Neural progenitor cell (in vitro differentiated cells): ENCODE measurements at regions not wholly inside any gene's neighbourhood (a gene's known extent, or its start where the extent isn't known, plus 50 kb on each side); places are given as distances from the start of the nearest gene placed in this dataset.

Source experiments
- DNase-seq: peaks from one replicate; pipeline ENCODE4 v3.0.0-alpha.2; 2016; ENCODE audit warnings: low spot score
- H2AFZ ChIP-seq: fragments of 200-600 bp; sonication (generic); replicated peaks from 2 replicates; pipeline ENCODE4 v1.6.1; 2016; ENCODE audit warnings: antibody characterized with exemption
- H3F3A ChIP-seq: fragments of 200-600 bp; sonication (generic); 2 replicates; pipeline ENCODE4 v1.6.1; 2016; ENCODE audit warnings: antibody characterized with exemption, low read depth
- H3K27ac ChIP-seq: fragments of 200-600 bp; sonication (generic); 2 replicates; pipeline ENCODE4 v1.5.1; 2016; ENCODE audit warnings: mild to moderate bottlenecking
- H3K27me3 ChIP-seq: fragments of 200-600 bp; sonication (generic); 2 replicates; pipeline ENCODE4 v1.6.1; 2016; ENCODE audit warnings: mild to moderate bottlenecking, moderate library complexity
- H3K36me3 ChIP-seq: fragments of 200-600 bp; sonication (generic); 2 replicates; pipeline ENCODE4 v1.5.1; 2016
- H3K4me1 ChIP-seq: fragments of 200-600 bp; sonication (generic); 2 replicates; pipeline ENCODE4 v1.6.1; 2016; ENCODE audit warnings: mixed run types
- H3K4me2 ChIP-seq: fragments of 200-600 bp; sonication (generic); 2 replicates; pipeline ENCODE4 v1.6.1; 2016
- H3K4me3 ChIP-seq: fragments of 200-600 bp; sonication (generic); 2 replicates; pipeline ENCODE4 v1.5.1; 2016
- H3K79me2 ChIP-seq: fragments of 200-600 bp; sonication (generic); 2 replicates; pipeline ENCODE4 v1.6.1; 2016; ENCODE audit warnings: low read depth
- H3K9ac ChIP-seq: fragments of 200-600 bp; sonication (generic); 2 replicates; pipeline ENCODE4 v1.6.1; 2016
- H3K9me3 ChIP-seq: fragments of 200-600 bp; sonication (generic); 2 replicates; pipeline ENCODE4 v1.5.1; 2016; ENCODE audit warnings: low read depth
- H4K20me1 ChIP-seq: fragments of 200-600 bp; sonication (generic); 2 replicates; pipeline ENCODE4 v1.6.1; 2016; ENCODE audit warnings: low read depth
- H3K27ac Mint-ChIP-seq: 3 replicates; pipeline ENCODE4 v1.8.0; 2021; ENCODE audit warnings: mixed read lengths
- H3K27me3 Mint-ChIP-seq: 2 replicates; pipeline ENCODE4 v1.8.0; 2022; ENCODE audit warnings: low read depth, mild to moderate bottlenecking, inconsistent platforms, moderate library complexity, mixed read lengths; ENCODE audit not compliant: insufficient read depth
- H3K36me3 Mint-ChIP-seq: 3 replicates; pipeline ENCODE4 v1.8.0; 2021; ENCODE audit warnings: mixed read lengths
- H3K4me1 Mint-ChIP-seq: 3 replicates; pipeline ENCODE4 v1.8.0; 2021; ENCODE audit warnings: mixed read lengths
- H3K4me3 Mint-ChIP-seq: 3 replicates; pipeline ENCODE4 v1.8.0; 2021; ENCODE audit warnings: mild to moderate bottlenecking, moderate library complexity, mixed read lengths
- H3K9me3 Mint-ChIP-seq: 3 replicates; pipeline ENCODE4 v1.8.0; 2020; ENCODE audit warnings: mixed read lengths
- CTCF ChIP-seq: fragments of 200-600 bp; sonication (generic); IDR thresholded peaks from 2 replicates; pipeline ENCODE4 v1.5.1; 2017; ENCODE audit warnings: antibody characterized with exemption, mild to moderate bottlenecking
- EZH2 ChIP-seq: fragments of 200-600 bp; sonication (generic); IDR thresholded peaks from 2 replicates; pipeline ENCODE4 v1.6.1; 2017; ENCODE audit warnings: antibody characterized with exemption, mild to moderate bottlenecking, moderate library complexity
- EZH2phosphoT487 ChIP-seq: fragments of 200-600 bp; sonication (generic); IDR thresholded peaks from 2 replicates; pipeline ENCODE4 v1.6.1; 2017; ENCODE audit warnings: antibody characterized with exemption

GRCh38 chr1:54490361-54491248 is 57.4 kb upstream of the ACOT11 start:
- Histone ChIP-seq H4K20me1 (peaks cover 8% of the 10 kb centered on the region), H3K4me3 (peak overlapping the region; percentile 30), H3F3A (peaks cover 34% of the 10 kb centered on the region), H3K27ac (no peak overlapping the region), H2AFZ (no peak overlapping the region), H3K9ac (no peak overlapping the region), H3K27me3 (peaks cover 21% of the 10 kb centered on the region), H3K36me3 (no peaks in the 10 kb centered on the region), H3K4me1 (peaks cover 27% of the 10 kb centered on the region), H3K4me2 (peak overlapping the region; percentile 73), H3K79me2 (no peaks in the 10 kb centered on the region), H3K9me3 (no peaks in the 10 kb centered on the region)
- peaks cover 39% of the 10 kb centered on the region for H3K4me1 Mint-ChIP-seq
- H3K36me3 Mint-ChIP-seq = no peaks in the 10 kb centered on the region
- H3K27ac Mint-ChIP-seq = peak overlapping the region; percentile 3
- H3K27me3 Mint-ChIP-seq = peaks cover 15% of the 10 kb centered on the region
- TF ChIP-seq EZH2 (no peak), EZH2phosphoT487 (no peak), CTCF (no peak)
- no peaks in the 10 kb centered on the region for H3K9me3 Mint-ChIP-seq
- peak overlapping the region; percentile 33 for H3K4me3 Mint-ChIP-seq
- peak; percentile 85 for DNase-seq

- Histone ChIP-seq H3K27me3 (peaks cover 21% of the 10 kb centered on the region), H3K4me1 (peaks cover 27% of the 10 kb centered on the region), H3K79me2 (no peaks in the 10 kb centered on the region), H3K36me3 (no peaks in the 10 kb centered on the region), H3F3A (peaks cover 34% of the 10 kb centered on the region), H3K27ac (no peak overlapping the region), H3K4me3 (no peak overlapping the region), H2AFZ (no peak overlapping the region), H3K9me3 (no peaks in the 10 kb centered on the region), H3K9ac (no peak overlapping the region), H4K20me1 (peaks cover 8% of the 10 kb centered on the region), H3K4me2 (peak overlapping the region; percentile 87)
- Mint-ChIP-seq H3K27me3 (peaks cover 15% of the 10 kb centered on the region), H3K4me3 (peak overlapping the region; percentile 91), H3K36me3 (no peaks in the 10 kb centered on the region), H3K27ac (peak overlapping the region; percentile 72), H3K9me3 (no peaks in the 10 kb centered on the region), H3K4me1 (peaks cover 45% of the 10 kb centered on the region)
- no peak for TF ChIP-seq CTCF
- no peak for TF ChIP-seq EZH2phosphoT487
- no peak for TF ChIP-seq EZH2
- no peak for DNase-seq
These were observed 58.3 kb upstream of the ACOT11 start for GRCh38 chr1:54489627-54490250.

- H3K36me3 Mint-ChIP-seq = no peaks in the 10 kb centered on the region
- H3K9ac ChIP-seq = peak overlapping the region; percentile 2
- peaks cover 11% of the 10 kb centered on the region for H3K27me3 Mint-ChIP-seq
- peaks cover 8% of the 10 kb centered on the region for H4K20me1 ChIP-seq
- H3K4me1 Mint-ChIP-seq = peaks cover 51% of the 10 kb centered on the region
- peaks cover 21% of the 10 kb centered on the region for H3K27me3 ChIP-seq
- H3K4me1 ChIP-seq = peaks cover 27% of the 10 kb centered on the region
- DNase-seq = peak; percentile 95
- no peaks in the 10 kb centered on the region for H3K79me2 ChIP-seq
- no peak overlapping the region for H2AFZ ChIP-seq
- TF ChIP-seq EZH2phosphoT487 (no peak), CTCF (peak; percentile 97)
- peaks cover 34% of the 10 kb centered on the region for H3F3A ChIP-seq
- H3K4me3 Mint-ChIP-seq = peak overlapping the region; percentile 91
- H3K27ac Mint-ChIP-seq = peak overlapping the region; percentile 100
- peak overlapping the region; percentile 87 for H3K4me2 ChIP-seq
- H3K9me3 ChIP-seq = no peaks in the 10 kb centered on the region
- no peaks in the 10 kb centered on the region for H3K36me3 ChIP-seq
- H3K27ac ChIP-seq = peak overlapping the region; percentile 88
- peak overlapping the region; percentile 60 for H3K4me3 ChIP-seq
- H3K9me3 Mint-ChIP-seq = no peaks in the 10 kb centered on the region
These were observed 59.0 kb upstream of the ACOT11 start for GRCh38 chr1:54488779-54489626.
